Cardiac muscle cell (in vitro differentiated cells and primary cell): ENCODE measurements at regions not wholly inside any gene's neighbourhood (a gene's known extent, or its start where the extent isn't known, plus 50 kb on each side); places are given as distances from the start of the nearest gene placed in this dataset.

Source experiments
- DNase-seq, 2 donors: peaks; one replicate each; pipeline versions ENCODE4 v3.0.0 to v3.0.0-alpha.2; 2010 to 2017; ENCODE audit warnings: low read depth in 1 of 2, low spot score in 1 of 2
- H3K27ac ChIP-seq: fragments of 200-600 bp; sonication (generic); 2 replicates; pipeline ENCODE4 v1.5.1; 2016
- H3K27me3 ChIP-seq: fragments of 200-600 bp; sonication (generic); 2 replicates; pipeline ENCODE4 v1.6.0; 2016; ENCODE audit warnings: control low read depth
- H3K36me3 ChIP-seq: fragments of 200-600 bp; sonication (generic); 2 replicates; pipeline ENCODE4 v1.5.1; 2016; ENCODE audit warnings: control low read depth
- H3K4me1 ChIP-seq: fragments of 200-600 bp; sonication (generic); 2 replicates; pipeline ENCODE4 v1.8.1; 2017; ENCODE audit warnings: low read depth, mild to moderate bottlenecking, mixed run types
- H3K4me3 ChIP-seq: fragments of 200-600 bp; sonication (generic); 2 replicates; pipeline ENCODE4 v1.5.1; 2016; ENCODE audit warnings: mild to moderate bottlenecking
- H3K9me3 ChIP-seq: fragments of 200-600 bp; sonication (generic); 2 replicates; pipeline ENCODE4 v1.5.1; 2017; ENCODE audit warnings: low read depth, mild to moderate bottlenecking, control low read depth
- CTCF ChIP-seq: IDR thresholded peaks from 2 replicates; pipeline ENCODE4 v1.5.1; 2012; ENCODE audit warnings: low read depth, mild to moderate bottlenecking, low read length

GRCh38 chr4:13893987-13894386 lies 266.5 kb upstream of the BOD1L1 start:
- no peak overlapping the region for H3K4me3 ChIP-seq
- no peaks in the 10 kb centered on the region for H3K27me3 ChIP-seq
- H3K27ac ChIP-seq: no peak overlapping the region
- no peaks in the 10 kb centered on the region for H3K9me3 ChIP-seq
- TF ChIP-seq CTCF: no peak
- no peaks in the 10 kb centered on the region for H3K36me3 ChIP-seq
- DNase-seq: no peak
- H3K4me1 ChIP-seq: no peaks in the 10 kb centered on the region

- no peak for DNase-seq
- H3K4me3 ChIP-seq: no peak overlapping the region
- H3K36me3 ChIP-seq: no peaks in the 10 kb centered on the region
- H3K27ac ChIP-seq: no peak overlapping the region
- TF ChIP-seq CTCF: no peak
- no peaks in the 10 kb centered on the region for H3K27me3 ChIP-seq
- H3K4me1 ChIP-seq: no peaks in the 10 kb centered on the region
- no peaks in the 10 kb centered on the region for H3K9me3 ChIP-seq
Measured at GRCh38 chr4:13900780-13901179, 273.3 kb upstream of the BOD1L1 start.

GRCh38 chr4:13902146-13902545 lies 274.6 kb upstream of the BOD1L1 start:
- no peaks in the 10 kb centered on the region for H3K9me3 ChIP-seq
- H3K27ac ChIP-seq: no peak overlapping the region
- no peaks in the 10 kb centered on the region for H3K27me3 ChIP-seq
- no peak for TF ChIP-seq CTCF
- no peak for DNase-seq
- no peaks in the 10 kb centered on the region for H3K4me1 ChIP-seq
- H3K4me3 ChIP-seq: no peak overlapping the region
- H3K36me3 ChIP-seq: no peaks in the 10 kb centered on the region

GRCh38 chr4:13903061-13903460 lies 275.5 kb upstream of the BOD1L1 start:
- H3K27me3 ChIP-seq: no peaks in the 10 kb centered on the region
- no peaks in the 10 kb centered on the region for H3K9me3 ChIP-seq
- H3K4me3 ChIP-seq: no peak overlapping the region
- no peak overlapping the region for H3K27ac ChIP-seq
- no peaks in the 10 kb centered on the region for H3K36me3 ChIP-seq
- TF ChIP-seq CTCF: no peak
- DNase-seq: no peak
- H3K4me1 ChIP-seq: no peaks in the 10 kb centered on the region

- no peaks in the 10 kb centered on the region for H3K4me1 ChIP-seq
- H3K4me3 ChIP-seq: no peak overlapping the region
- H3K27ac ChIP-seq: no peak overlapping the region
- no peaks in the 10 kb centered on the region for H3K9me3 ChIP-seq
- no peak for DNase-seq
- no peaks in the 10 kb centered on the region for H3K36me3 ChIP-seq
- H3K27me3 ChIP-seq: no peaks in the 10 kb centered on the region
- TF ChIP-seq CTCF: no peak
Measured at GRCh38 chr4:13903901-13904300, 276.4 kb upstream of the BOD1L1 start.

GRCh38 chr4:13905543-13905942 lies 278.0 kb upstream of the BOD1L1 start:
- no peaks in the 10 kb centered on the region for H3K4me1 ChIP-seq
- H3K27me3 ChIP-seq: no peaks in the 10 kb centered on the region
- no peak overlapping the region for H3K27ac ChIP-seq
- no peak for TF ChIP-seq CTCF
- no peak overlapping the region for H3K4me3 ChIP-seq
- DNase-seq: peak in 1 of 2 donors; percentile 80
- no peaks in the 10 kb centered on the region for H3K9me3 ChIP-seq
- H3K36me3 ChIP-seq: no peaks in the 10 kb centered on the region
